Neural cell (in vitro differentiated cells): ENCODE measurements at regions not wholly inside any gene's neighbourhood (a gene's known extent, or its start where the extent isn't known, plus 50 kb on each side); places are given as distances from the start of the nearest gene placed in this dataset.

Experiments
- H2AFZ ChIP-seq: fragments of 200-600, 300-800 bp; sonication (generic), shearing (Covaris generic); 2 replicates; pipeline ENCODE4 v1.6.0; 2014; ENCODE audit warnings: low read depth, mild to moderate bottlenecking, antibody characterized with exemption, low read length, moderate library complexity
- H3F3A ChIP-seq: fragments of 200-600 bp; shearing (Covaris generic); 2 replicates; pipeline ENCODE4 v1.6.1; 2016; ENCODE audit warnings: mild to moderate bottlenecking, moderate library complexity, mixed read lengths, antibody characterized with exemption, low read length; ENCODE audit not compliant: insufficient read depth, poor library complexity, severe bottlenecking
- H3K27ac ChIP-seq: fragments of 200-600, 300-800 bp; sonication (generic), shearing (Covaris generic); 2 replicates; pipeline ENCODE4 v1.5.1; 2014; ENCODE audit warnings: mild to moderate bottlenecking, low read length, moderate library complexity
- H3K27me3 ChIP-seq: fragments of 300-800, 200-600 bp; sonication (generic), shearing (Covaris generic); 2 replicates; pipeline ENCODE4 v1.6.0; 2014; ENCODE audit warnings: mild to moderate bottlenecking, low read depth, low read length, moderate library complexity; ENCODE audit not compliant: insufficient read depth
- H3K36me3 ChIP-seq: fragments of 300-800, 200-600 bp; sonication (generic), shearing (Covaris generic); 2 replicates; pipeline ENCODE4 v1.5.1; 2014; ENCODE audit warnings: mild to moderate bottlenecking, antibody characterized with exemption, low read length, moderate library complexity; ENCODE audit not compliant: insufficient read depth
- H3K4me2 ChIP-seq: fragments of 300-800, 200-600 bp; sonication (generic), shearing (Covaris generic); 2 replicates; pipeline ENCODE4 v1.6.0; 2014; ENCODE audit warnings: mild to moderate bottlenecking, low read length
- H3K4me3 ChIP-seq: fragments of 300-800, 200-600 bp; sonication (generic), shearing (Covaris generic); 2 replicates; pipeline ENCODE4 v1.5.1; 2014; ENCODE audit warnings: mild to moderate bottlenecking, low read length, moderate library complexity
- H3K79me2 ChIP-seq: fragments of 200-600 bp; shearing (Covaris generic); replicated peaks from 2 replicates; pipeline ENCODE4 v1.6.0; 2014; ENCODE audit warnings: mild to moderate bottlenecking, low read length, moderate library complexity; ENCODE audit not compliant: insufficient read depth
- H3K9ac ChIP-seq: fragments of 300-800, 200-600 bp; sonication (generic), shearing (Covaris generic); 2 replicates; pipeline ENCODE4 v1.6.1; 2016; ENCODE audit warnings: mild to moderate bottlenecking, low read length, mixed read lengths
- H3K9me2 ChIP-seq: fragments of 200-600 bp; shearing (Covaris generic); 2 replicates; pipeline ENCODE4 v1.6.1; 2016; ENCODE audit warnings: mild to moderate bottlenecking, low read length, mixed read lengths; ENCODE audit not compliant: insufficient read depth
- H3K9me3 ChIP-seq: fragments of 200-600, 300-800 bp; sonication (generic), shearing (Covaris generic); 2 replicates; pipeline ENCODE4 v1.6.1; 2016; ENCODE audit warnings: mild to moderate bottlenecking, mixed run types, low read length, moderate library complexity, mixed read lengths
- H4K20me1 ChIP-seq: fragments of 200-600 bp; shearing (Covaris generic); 2 replicates; pipeline ENCODE4 v1.6.1; 2016; ENCODE audit warnings: mild to moderate bottlenecking, mixed run types; ENCODE audit not compliant: insufficient read depth
- CTCF ChIP-seq: fragments of 450-650 bp; IDR thresholded peaks from 2 replicates; pipeline ENCODE4 v1.5.1; 2014; ENCODE audit warnings: antibody characterized with exemption, mild to moderate bottlenecking, moderate library complexity; ENCODE audit not compliant: poor library complexity, severe bottlenecking
- EP300 ChIP-seq: fragments of 450-650 bp; conservative IDR thresholded peaks from 2 replicates; pipeline ENCODE4 v1.6.1; 2014; ENCODE audit warnings: antibody characterized with exemption, mild to moderate bottlenecking, moderate library complexity; ENCODE audit not compliant: poor library complexity, severe bottlenecking
- EZH2 ChIP-seq: fragments of 200-600, 300-800 bp; shearing (Covaris generic), sonication (generic); IDR thresholded peaks from 2 replicates; pipeline ENCODE4 v1.6.1; 2014; ENCODE audit warnings: antibody characterized with exemption, low read length, borderline replicate concordance, mild to moderate bottlenecking; ENCODE audit not compliant: insufficient read depth, poor library complexity, severe bottlenecking
- MXI1 ChIP-seq: fragments of 450-650 bp; conservative IDR thresholded peaks from 2 replicates; pipeline ENCODE4 v1.6.1; 2014; ENCODE audit warnings: antibody characterized with exemption, mild to moderate bottlenecking; ENCODE audit not compliant: poor library complexity, severe bottlenecking
- POLR2AphosphoS5 ChIP-seq: IDR thresholded peaks from 2 replicates; pipeline ENCODE4 v1.6.1; 2012
- RAD21 ChIP-seq: fragments of 450-650 bp; conservative IDR thresholded peaks from 2 replicates; pipeline ENCODE4 v1.6.1; 2014; ENCODE audit warnings: antibody characterized with exemption, mild to moderate bottlenecking, moderate library complexity
- REST ChIP-seq: IDR thresholded peaks from 2 replicates; pipeline ENCODE4 v1.6.1; 2012; ENCODE audit warnings: borderline replicate concordance
- SMC3 ChIP-seq: fragments of 450-650 bp; conservative IDR thresholded peaks from 2 replicates; pipeline ENCODE4 v1.6.1; 2014; ENCODE audit warnings: antibody characterized with exemption, mild to moderate bottlenecking, moderate library complexity; ENCODE audit not compliant: poor library complexity
- TAF1 ChIP-seq: IDR thresholded peaks from 2 replicates; pipeline ENCODE4 v1.6.1; 2012; ENCODE audit warnings: low read depth

- H3F3A ChIP-seq: no peaks in the 10 kb centered on the region
- no peaks in the 10 kb centered on the region for H3K36me3 ChIP-seq
- no peaks in the 10 kb centered on the region for H4K20me1 ChIP-seq
- no peaks in the 10 kb centered on the region for H3K27me3 ChIP-seq
- H3K9ac ChIP-seq: no peak overlapping the region
- no peak overlapping the region for H2AFZ ChIP-seq
- no peak for TF ChIP-seq RAD21
- TF ChIP-seq TAF1: no peak
- TF ChIP-seq REST: no peak
- TF ChIP-seq SMC3: no peak
- no peak for TF ChIP-seq CTCF
- no peak overlapping the region for H3K4me3 ChIP-seq
- H3K9me2 ChIP-seq: no peaks in the 10 kb centered on the region
- H3K79me2 ChIP-seq: no peaks in the 10 kb centered on the region
- no peaks in the 10 kb centered on the region for H3K9me3 ChIP-seq
- H3K27ac ChIP-seq: no peak overlapping the region
- no peak overlapping the region for H3K4me2 ChIP-seq
These were observed 89.9 kb upstream of the MAOA start for GRCh38 chrX:43566170-43566569.

GRCh38 chrX:43573441-43574015 is 82.6 kb upstream of the MAOA start:
- H3K4me2 ChIP-seq: no peak overlapping the region
- no peaks in the 10 kb centered on the region for H3K9me2 ChIP-seq
- H3F3A ChIP-seq: no peaks in the 10 kb centered on the region
- H3K36me3 ChIP-seq: no peaks in the 10 kb centered on the region
- no peaks in the 10 kb centered on the region for H3K79me2 ChIP-seq
- H2AFZ ChIP-seq: no peak overlapping the region
- H3K9ac ChIP-seq: no peak overlapping the region
- H3K9me3 ChIP-seq: no peaks in the 10 kb centered on the region
- no peak overlapping the region for H3K27ac ChIP-seq
- no peak overlapping the region for H3K4me3 ChIP-seq
- no peak for TF ChIP-seq MXI1
- TF ChIP-seq TAF1: no peak
- no peak for TF ChIP-seq REST
- TF ChIP-seq POLR2AphosphoS5: no peak
- TF ChIP-seq CTCF: no peak
- no peak for TF ChIP-seq RAD21
- no peak for TF ChIP-seq EP300
- TF ChIP-seq EZH2: no peak
- no peak for TF ChIP-seq SMC3
- no peaks in the 10 kb centered on the region for H4K20me1 ChIP-seq
- no peaks in the 10 kb centered on the region for H3K27me3 ChIP-seq
